Liver (tissue), 8 donors: ENCODE measurements at regions not wholly inside any gene's neighbourhood (a gene's known extent, or its start where the extent isn't known, plus 50 kb on each side); places are given as distances from the start of the nearest gene placed in this dataset.

Experiments
- DNase-seq: peaks from one replicate; pipeline ENCODE4 v3.0.0-alpha.2; 2017; ENCODE audit warnings: low spot score
- H3K27ac ChIP-seq, 2 donors: one replicate each; pipeline ENCODE4 v1.7.0; 2013; ENCODE audit warnings: inconsistent platforms in 2 of 2, low read length in 2 of 2, control low read depth in 1 of 2, low read depth in 1 of 2, mild to moderate bottlenecking in 1 of 2
- H3K27me3 ChIP-seq, 4 donors: one replicate each; pipeline versions ENCODE4 v1.6.1 to v1.7.0; 2013; ENCODE audit warnings: low read length in 3 of 4, inconsistent platforms in 1 of 4, mild to moderate bottlenecking in 1 of 4, moderate library complexity in 1 of 4; ENCODE audit not compliant: control insufficient read depth in 4 of 4, insufficient read depth in 4 of 4
- H3K36me3 ChIP-seq, 4 donors: one replicate each; pipeline versions ENCODE4 v1.6.1 to v1.7.0; 2013; ENCODE audit warnings: low read length in 3 of 4, mild to moderate bottlenecking in 3 of 4, low read depth in 1 of 4, moderate library complexity in 1 of 4; ENCODE audit not compliant: control insufficient read depth in 4 of 4, insufficient read depth in 3 of 4
- H3K4me1 ChIP-seq, 4 donors: one replicate each; pipeline versions ENCODE4 v1.6.1 to v1.7.0; 2013; ENCODE audit warnings: low read length in 3 of 4, mild to moderate bottlenecking in 3 of 4, moderate library complexity in 1 of 4; ENCODE audit not compliant: control insufficient read depth in 4 of 4, insufficient read depth in 4 of 4
- H3K4me3 ChIP-seq, 3 donors: one replicate each; pipeline versions ENCODE4 v1.6.1 to v1.7.0; 2013; ENCODE audit warnings: low read length in 3 of 3, control low read depth in 1 of 3, low read depth in 1 of 3, mild to moderate bottlenecking in 1 of 3
- H3K9ac ChIP-seq, 2 donors: one replicate each; pipeline ENCODE4 v1.7.0; 2013; ENCODE audit warnings: low read length in 2 of 2, mild to moderate bottlenecking in 2 of 2, moderate library complexity in 2 of 2, control low read depth in 1 of 2, low read depth in 1 of 2
- H3K9me3 ChIP-seq, 4 donors: one replicate each; pipeline versions ENCODE4 v1.6.1 to v1.7.0; 2013; ENCODE audit warnings: low read length in 3 of 4; ENCODE audit not compliant: control insufficient read depth in 4 of 4
- CTCF ChIP-seq: fragments of 150-350 bp; IDR thresholded peaks from 2 replicates; pipeline ENCODE4 v1.5.1; 2017; ENCODE audit warnings: improper control_type of control experiment, low read depth, low read length; ENCODE audit not compliant: missing input control
- EGR1 ChIP-seq, 2 donors: IDR thresholded peaks; 2 replicates each; pipeline ENCODE4 v1.6.1; 2016 to 2018; ENCODE audit warnings: antibody characterized with exemption in 2 of 2, low read depth in 2 of 2
- HNF4G ChIP-seq: IDR thresholded peaks from 2 replicates; pipeline ENCODE4 v1.6.1; 2016; ENCODE audit warnings: antibody characterized with exemption
- NR2F2 ChIP-seq: IDR thresholded peaks from 2 replicates; pipeline ENCODE4 v1.6.1; 2016; ENCODE audit warnings: antibody characterized with exemption
- RAD21 ChIP-seq, 2 donors: IDR thresholded peaks; 2 replicates each; pipeline ENCODE4 v1.6.1; 2016; ENCODE audit warnings: antibody characterized with exemption in 2 of 2, mild to moderate bottlenecking in 2 of 2
- WGBS: extraction: QIAGEN DNeasy Blood & Tissue Kit; methylation state at CpG from one replicate; pipeline ENCODE4 v1.1.7; 2013; 5-methylcytosine and 5-hydroxymethylcytosine counted together
- donor health status: healthy.
- donor health status: healthy.
- donor health status: healthy.
- donor health status: healthy.
- donor health status: healthy.

GRCh38 chr2:126995621-126996377 lies 97.1 kb downstream of the TEX51 start (continued):
- TF ChIP-seq EGR1 (IDR thresholded peaks at IDR 0.05; ENCODE audit: low read depth in 2 of 2) = no peak

GRCh38 chr2:126996378-126996699 lies 97.6 kb downstream of the TEX51 start:
- no peaks in the 10 kb centered on the region for H3K9me3 ChIP-seq
- peaks cover 8 to 28% (median 22%) of the 10 kb centered on the region in 4 donors for H3K4me1 ChIP-seq
- H3K36me3 ChIP-seq = no peaks in the 10 kb centered on the region
- H3K4me3 ChIP-seq = no peak overlapping the region
- no peak for DNase-seq
- peak overlapping the region; percentile 55 to 72 for H3K27ac ChIP-seq
- H3K27me3 ChIP-seq = no peaks in the 10 kb centered on the region
- WGBS = 36% methylated on average over 1 of the region's 1 CpG
- peak overlapping the region in 1 of 2 donors; percentile 36 for H3K9ac ChIP-seq
- no peak for TF ChIP-seq NR2F2
- no peak for TF ChIP-seq CTCF
- no peak for TF ChIP-seq HNF4G
- no peak for TF ChIP-seq RAD21 (IDR thresholded peaks at IDR 0.05)
